ENCODE measurements at regions not wholly inside any gene's neighbourhood (a gene's known extent, or its start where the extent isn't known, plus 50 kb on each side); places are given as distances from the start of the nearest gene placed in this dataset.

DNA sequence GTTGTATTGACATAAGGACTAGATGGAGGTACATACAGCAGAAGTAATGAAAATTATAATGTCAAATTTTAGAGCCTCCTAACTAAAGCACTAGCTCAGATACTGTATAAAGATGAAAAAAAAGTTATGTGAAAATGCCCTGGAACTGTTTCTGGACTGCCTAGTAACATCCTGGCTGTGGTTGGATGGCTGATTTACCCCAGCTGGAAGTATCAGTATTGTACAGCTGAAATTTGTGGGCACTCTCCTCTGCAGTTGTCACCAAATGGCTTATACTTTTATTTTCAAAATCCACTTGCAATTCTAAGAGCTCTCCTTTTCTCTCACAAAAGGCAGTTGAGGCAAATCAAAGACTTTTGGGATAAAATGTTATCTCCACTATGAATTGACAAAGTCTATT is 239.2 kb downstream of the RPIA start:
- TF ChIP-seq, protein P1, sequence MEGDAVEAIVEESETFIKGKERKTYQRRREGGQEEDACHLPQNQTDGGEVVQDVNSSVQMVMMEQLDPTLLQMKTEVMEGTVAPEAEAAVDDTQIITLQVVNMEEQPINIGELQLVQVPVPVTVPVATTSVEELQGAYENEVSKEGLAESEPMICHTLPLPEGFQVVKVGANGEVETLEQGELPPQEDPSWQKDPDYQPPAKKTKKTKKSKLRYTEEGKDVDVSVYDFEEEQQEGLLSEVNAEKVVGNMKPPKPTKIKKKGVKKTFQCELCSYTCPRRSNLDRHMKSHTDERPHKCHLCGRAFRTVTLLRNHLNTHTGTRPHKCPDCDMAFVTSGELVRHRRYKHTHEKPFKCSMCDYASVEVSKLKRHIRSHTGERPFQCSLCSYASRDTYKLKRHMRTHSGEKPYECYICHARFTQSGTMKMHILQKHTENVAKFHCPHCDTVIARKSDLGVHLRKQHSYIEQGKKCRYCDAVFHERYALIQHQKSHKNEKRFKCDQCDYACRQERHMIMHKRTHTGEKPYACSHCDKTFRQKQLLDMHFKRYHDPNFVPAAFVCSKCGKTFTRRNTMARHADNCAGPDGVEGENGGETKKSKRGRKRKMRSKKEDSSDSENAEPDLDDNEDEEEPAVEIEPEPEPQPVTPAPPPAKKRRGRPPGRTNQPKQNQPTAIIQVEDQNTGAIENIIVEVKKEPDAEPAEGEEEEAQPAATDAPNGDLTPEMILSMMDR (IDR thresholded peaks at IDR 0.05), result no peak
- TF ChIP-seq POLR2A (IDR thresholded peaks at IDR 0.05), result no peak
